CD4-positive, alpha-beta T cell treated with Interleukin-4 for 1 hour (primary cell): ENCODE measurements at regions not wholly inside any gene's neighbourhood (a gene's known extent, or its start where the extent isn't known, plus 50 kb on each side); places are given as distances from the start of the nearest gene placed in this dataset.
"Not testable (repeated sequence)": the region's sequence is repeated elsewhere in the genome, so short reads cannot be mapped to it uniquely, and the experiment has no call there.

Source experiments
- DNase-seq, 2 donors: peaks; one replicate each; pipeline ENCODE4 v3.0.0-alpha.2; 2020 to 2022

DNA sequence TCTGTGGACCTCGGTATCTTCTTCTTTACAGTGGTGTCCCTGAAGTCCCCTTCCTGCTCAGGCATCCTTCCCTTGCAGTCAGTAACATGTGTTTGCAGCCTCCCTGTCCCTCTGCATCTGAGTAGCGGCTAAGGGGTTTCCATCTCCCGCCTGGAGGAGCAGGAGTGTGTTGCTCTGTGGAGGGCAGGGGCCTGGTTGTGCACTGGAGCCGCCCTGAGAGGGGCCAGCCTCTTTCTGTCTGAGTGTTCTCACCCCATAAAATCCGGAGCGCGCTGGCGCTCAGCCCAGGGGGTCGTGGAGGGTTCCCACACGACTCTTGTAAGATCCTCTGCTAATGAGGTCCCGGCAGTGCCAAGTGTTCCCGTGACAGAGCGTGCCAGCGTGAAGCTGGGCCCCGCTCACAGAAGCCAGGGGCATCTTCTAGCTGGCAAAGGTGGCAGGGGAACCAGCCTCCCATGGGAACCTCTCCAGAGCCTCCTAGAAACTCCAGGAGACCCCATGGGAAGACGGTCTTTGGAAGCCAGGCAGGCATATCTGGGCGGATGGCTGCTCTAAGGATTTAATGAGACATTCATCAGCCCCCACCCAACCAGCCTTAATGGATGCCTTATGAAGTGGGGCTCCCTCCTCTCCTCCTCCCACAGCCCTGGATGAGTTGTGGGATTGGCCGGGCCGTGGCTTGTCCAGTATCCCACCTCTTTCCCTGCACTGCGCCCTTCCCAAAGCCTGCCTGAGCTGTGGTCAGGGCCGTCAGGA, 91.4 kb upstream of the GSE1 start:
- DNase-seq, result no peak

DNA sequence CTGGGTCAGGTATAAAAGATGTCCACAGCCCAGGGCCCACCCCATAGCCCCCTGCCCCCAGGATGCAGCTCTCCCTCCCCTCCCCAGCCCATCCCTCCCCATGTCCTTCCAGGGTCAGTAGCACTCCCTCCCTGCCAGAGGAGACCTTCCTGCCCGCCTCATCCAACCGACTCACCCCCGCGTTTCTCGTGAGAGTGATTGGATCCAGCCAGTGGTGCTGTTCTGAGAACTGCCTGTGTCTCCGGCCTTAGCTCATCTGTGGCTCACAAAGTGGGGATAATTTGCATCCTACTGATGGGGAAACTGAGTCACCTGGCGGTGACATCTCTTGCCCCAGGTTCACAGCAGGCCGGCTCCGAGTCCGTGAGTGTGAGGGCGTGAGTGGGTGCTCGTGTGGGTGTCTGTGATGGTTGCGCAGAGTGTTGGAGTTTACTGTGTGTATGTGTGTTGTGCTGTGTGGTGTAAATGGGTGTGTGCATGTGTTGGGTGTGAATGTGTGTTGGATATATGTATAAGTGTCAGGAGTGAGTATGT, 90.7 kb upstream of the GSE1 start:
- DNase-seq, result no peak

GRCh38 chr16:85522842-85523601, 90.1 kb upstream of the GSE1 start:
- DNase-seq, result no peak

- DNase-seq, result no peak
These were observed 89.3 kb upstream of the GSE1 start for GRCh38 chr16:85523602-85524364.

- no peak for DNase-seq
These were observed 88.8 kb upstream of the GSE1 start for GRCh38 chr16:85524365-85524629.

GRCh38 chr16:85524630-85525419, 88.3 kb upstream of the GSE1 start:
- DNase-seq, result peak in 1 of 2 donors; percentile 71

GRCh38 chr16:85525420-85526184, 87.5 kb upstream of the GSE1 start:
- no peak for DNase-seq

GRCh38 chr16:85526185-85526974, 86.7 kb upstream of the GSE1 start:
- no peak for DNase-seq

- no peak for DNase-seq
These were observed 85.9 kb upstream of the GSE1 start for GRCh38 chr16:85527042-85527766.

DNA sequence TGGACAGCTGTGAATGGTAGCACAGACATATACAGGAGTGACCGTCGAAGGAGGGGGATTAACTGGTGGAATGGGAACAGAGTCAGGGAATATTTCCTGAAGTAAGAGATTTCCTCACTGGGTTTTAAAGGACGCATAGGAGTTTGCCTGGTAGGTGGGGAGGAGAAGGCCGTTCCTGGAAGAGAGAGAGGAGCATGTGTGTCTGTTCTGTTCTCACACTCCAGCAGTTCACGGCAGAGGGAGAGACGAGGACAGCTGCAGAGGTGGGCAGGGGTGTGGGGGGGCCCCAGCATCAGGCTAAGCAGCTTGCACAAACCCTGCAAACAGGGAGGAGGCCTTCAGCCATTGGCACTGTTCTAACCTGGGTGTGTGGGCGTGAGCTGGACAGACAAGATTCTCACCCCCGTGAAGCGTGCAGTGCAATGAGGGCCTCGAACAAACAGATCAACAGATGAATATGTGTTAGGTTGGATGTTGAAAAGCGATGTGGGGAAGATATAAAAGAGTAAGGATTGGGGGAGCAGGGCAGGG, 85.3 kb upstream of the GSE1 start:
- DNase-seq, result no peak

- DNase-seq, result peak; percentile 27 to 36
These were observed 84.4 kb upstream of the GSE1 start for GRCh38 chr16:85528528-85529387.

GRCh38 chr16:85529489-85530369, 83.4 kb upstream of the GSE1 start:
- DNase-seq, result no peak

DNA sequence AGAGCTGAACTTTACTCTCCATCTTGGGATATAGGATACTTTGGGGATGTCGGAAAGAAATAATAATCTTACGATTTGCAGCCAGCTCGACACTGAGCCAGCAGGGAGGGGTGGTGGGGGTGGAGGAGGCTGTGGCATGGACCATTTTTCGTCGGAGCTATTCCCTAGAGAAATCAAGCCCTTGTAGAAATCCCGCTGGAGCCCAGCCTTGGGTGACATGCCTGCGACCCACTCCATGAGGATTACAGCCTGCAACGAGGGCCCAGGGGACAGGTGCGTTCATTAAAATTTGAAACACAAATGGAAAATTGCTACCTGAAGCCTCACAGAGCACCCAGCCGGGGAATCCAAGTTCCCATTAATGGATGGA, 82.8 kb upstream of the GSE1 start:
- no peak for DNase-seq

GRCh38 chr16:85531516-85531915, 81.6 kb upstream of the GSE1 start:
- DNase-seq, result no peak

- DNase-seq, result no peak
These were observed 81.0 kb upstream of the GSE1 start for GRCh38 chr16:85532147-85532546.

DNA sequence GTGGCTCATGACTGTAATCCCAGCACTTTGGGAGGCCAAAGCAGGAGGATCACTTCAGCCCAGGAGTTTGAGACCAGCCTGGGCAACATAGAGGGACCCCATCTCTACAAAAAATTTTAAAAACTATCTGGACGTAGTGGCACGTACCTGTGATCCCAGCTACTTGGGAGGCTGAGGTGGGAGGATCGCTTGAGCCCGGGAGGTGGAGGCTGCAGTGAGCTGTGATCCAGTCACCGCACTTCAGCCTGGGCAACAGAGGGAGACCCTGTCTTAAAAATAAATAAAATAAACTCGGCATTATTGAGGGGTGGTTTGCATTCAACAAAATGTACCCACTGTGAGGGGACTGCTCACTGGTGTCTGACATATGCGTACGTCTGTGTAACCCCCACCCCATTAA, 79.5 kb upstream of the GSE1 start:
- not testable (repeated sequence) for DNase-seq

DNA sequence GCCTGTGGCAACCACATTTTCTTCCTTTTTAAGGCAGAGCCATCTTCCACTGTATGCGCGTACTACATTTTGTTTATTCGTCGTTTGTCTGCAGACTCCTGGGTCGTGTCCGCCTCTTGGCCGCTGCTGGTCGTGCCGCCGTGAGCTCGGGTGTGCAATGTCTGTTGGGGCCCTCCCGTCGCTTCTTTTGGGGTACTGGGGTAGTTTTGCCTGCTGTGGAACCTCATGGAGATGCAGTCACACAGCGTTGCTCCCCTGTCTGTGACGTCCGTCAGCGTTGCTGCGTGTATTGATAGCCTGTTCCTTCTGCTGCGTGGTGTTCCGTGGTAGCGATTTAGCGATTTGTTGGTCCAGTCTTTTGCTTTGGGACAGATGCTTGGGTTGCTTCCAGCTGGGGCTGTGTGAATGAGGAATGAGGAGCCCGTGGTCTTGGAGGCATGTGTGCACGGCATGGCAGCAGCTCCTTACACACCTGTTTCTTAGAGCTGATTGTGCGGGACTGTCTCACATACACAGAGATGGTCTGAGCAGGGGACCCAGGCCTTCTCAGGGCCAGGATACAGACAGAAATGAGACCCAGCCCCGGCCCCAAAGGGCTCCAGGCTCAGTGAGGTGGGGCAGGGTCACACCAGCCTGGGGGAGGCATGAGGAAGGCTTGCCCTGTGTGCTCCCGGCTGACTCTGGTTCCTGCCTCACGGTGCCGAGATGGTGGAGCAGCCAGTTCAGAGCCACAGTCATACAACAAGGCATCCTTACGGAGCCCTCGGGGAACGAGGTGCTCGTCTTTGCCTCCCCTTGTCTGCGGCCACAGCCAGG, 78.4 kb upstream of the GSE1 start:
- DNase-seq, result no peak
